Neuronal stem cell (in vitro differentiated cells): ENCODE measurements at regions not wholly inside any gene's neighbourhood (a gene's known extent, or its start where the extent isn't known, plus 50 kb on each side); places are given as distances from the start of the nearest gene placed in this dataset.

Source experiments
- DNase-seq: peaks from one replicate; pipeline ENCODE4 v3.0.0-alpha.2; 2013; ENCODE audit warnings: low spot score
- H2AFZ ChIP-seq: one replicate; pipeline ENCODE4 v1.6.1; 2013; ENCODE audit warnings: mild to moderate bottlenecking, low read length, inconsistent platforms
- H2AK5ac ChIP-seq: 2 replicates; pipeline ENCODE4 v1.6.1; 2013; ENCODE audit warnings: low read depth, mild to moderate bottlenecking, inconsistent platforms, low read length, moderate library complexity, mixed read lengths
- H2BK120ac ChIP-seq: 2 replicates; pipeline ENCODE4 v1.6.1; 2013; ENCODE audit warnings: low read depth, mild to moderate bottlenecking, inconsistent platforms, low read length, moderate library complexity, mixed read lengths
- H2BK12ac ChIP-seq: one replicate; pipeline ENCODE4 v1.6.1; 2013; ENCODE audit warnings: low read length, inconsistent platforms
- H2BK15ac ChIP-seq: 2 replicates; pipeline ENCODE4 v1.6.1; 2013; ENCODE audit warnings: mild to moderate bottlenecking, low read length, inconsistent platforms, mixed read lengths
- H2BK5ac ChIP-seq: one replicate; pipeline ENCODE4 v1.6.1; 2013; ENCODE audit warnings: inconsistent platforms, mild to moderate bottlenecking, low read length, moderate library complexity
- H3K14ac ChIP-seq: one replicate; pipeline ENCODE4 v1.6.1; 2013; ENCODE audit warnings: low read length, inconsistent platforms
- H3K18ac ChIP-seq: 2 replicates; pipeline ENCODE4 v1.6.1; 2013; ENCODE audit warnings: low read length, inconsistent platforms
- H3K23ac ChIP-seq: 2 replicates; pipeline ENCODE4 v1.6.1; 2013; ENCODE audit warnings: low read depth, mild to moderate bottlenecking, mixed read lengths, low read length, inconsistent platforms; ENCODE audit not compliant: poor library complexity
- H3K27ac ChIP-seq: replicated peaks from 3 replicates; pipeline ENCODE4 v1.5.1; 2013; ENCODE audit warnings: low read length, inconsistent platforms
- H3K27me3 ChIP-seq, 3 experiments: 2 replicates each; pipeline ENCODE4 v1.6.1; 2013; ENCODE audit warnings: low read length in 3 of 3, mild to moderate bottlenecking in 2 of 3, inconsistent platforms in 1 of 3, low read depth in 1 of 3, mixed read lengths in 1 of 3, moderate library complexity in 1 of 3; ENCODE audit not compliant: control insufficient read depth in 3 of 3, insufficient read depth in 3 of 3
- H3K36me3 ChIP-seq, 2 donors: replicated peaks in 1 of 2; 2 replicates each; pipeline ENCODE4 v1.6.1; 2013; ENCODE audit warnings: low read length in 2 of 2; ENCODE audit not compliant: control insufficient read depth in 2 of 2, insufficient read depth in 2 of 2
- H3K4ac ChIP-seq: 2 replicates; pipeline ENCODE4 v1.6.1; 2013; ENCODE audit warnings: inconsistent platforms, mild to moderate bottlenecking, low read length, moderate library complexity
- H3K4me1 ChIP-seq, 2 donors: 1 replicate in 1 of 2; 2 replicates in 1 of 2; pipeline ENCODE4 v1.6.1; 2013; ENCODE audit warnings: low read length in 2 of 2, low read depth in 1 of 2; ENCODE audit not compliant: control insufficient read depth in 2 of 2, insufficient read depth in 1 of 2
- H3K4me2 ChIP-seq: one replicate; pipeline ENCODE4 v1.6.1; 2013; ENCODE audit warnings: mild to moderate bottlenecking, low read length, inconsistent platforms; ENCODE audit not compliant: insufficient read depth, poor library complexity, severe bottlenecking
- H3K4me3 ChIP-seq, 2 donors: 2 replicates each; pipeline ENCODE4 v1.5.1; 2013; ENCODE audit warnings: low read length in 2 of 2, mild to moderate bottlenecking in 2 of 2, inconsistent platforms in 1 of 2, moderate library complexity in 1 of 2
- H3K79me1 ChIP-seq: one replicate; pipeline ENCODE4 v1.6.1; 2013; ENCODE audit warnings: low read depth, mild to moderate bottlenecking, inconsistent platforms, low read length, moderate library complexity
- H3K9ac ChIP-seq: one replicate; pipeline ENCODE4 v1.6.1; 2013; ENCODE audit warnings: mild to moderate bottlenecking, low read depth, low read length, inconsistent platforms; ENCODE audit not compliant: poor library complexity
- H3K9me3 ChIP-seq, 2 donors: replicated peaks in 1 of 2; 2 replicates each; pipeline versions ENCODE3 to v1.6.1; 2013; ENCODE audit warnings: low read length in 2 of 2, mild to moderate bottlenecking in 2 of 2, inconsistent platforms in 1 of 2, low read depth in 1 of 2, mixed read lengths in 1 of 2, moderate library complexity in 1 of 2; ENCODE audit not compliant: control insufficient read depth in 2 of 2, insufficient read depth in 1 of 2
- H4K8ac ChIP-seq: one replicate; pipeline ENCODE4 v1.6.1; 2013; ENCODE audit warnings: low read depth, mild to moderate bottlenecking, inconsistent platforms, low read length, moderate library complexity
- H4K91ac ChIP-seq: one replicate; pipeline ENCODE4 v1.6.1; 2013; ENCODE audit warnings: low read length, low read depth, mild to moderate bottlenecking, inconsistent platforms; ENCODE audit not compliant: poor library complexity
- WGBS, 2 donors: extraction: QIAGEN DNeasy Blood & Tissue Kit; methylation state at CpG; one replicate each; pipeline ENCODE4 v1.1.7; 2013; ENCODE audit warnings: missing lambda C conversion rate in 2 of 2, mixed read lengths in 1 of 2; ENCODE audit not compliant: insufficient read length in 2 of 2, insufficient replicate concordance in 1 of 2; ENCODE audit errors: extremely low coverage in 2 of 2; 5-methylcytosine and 5-hydroxymethylcytosine counted together

DNA sequence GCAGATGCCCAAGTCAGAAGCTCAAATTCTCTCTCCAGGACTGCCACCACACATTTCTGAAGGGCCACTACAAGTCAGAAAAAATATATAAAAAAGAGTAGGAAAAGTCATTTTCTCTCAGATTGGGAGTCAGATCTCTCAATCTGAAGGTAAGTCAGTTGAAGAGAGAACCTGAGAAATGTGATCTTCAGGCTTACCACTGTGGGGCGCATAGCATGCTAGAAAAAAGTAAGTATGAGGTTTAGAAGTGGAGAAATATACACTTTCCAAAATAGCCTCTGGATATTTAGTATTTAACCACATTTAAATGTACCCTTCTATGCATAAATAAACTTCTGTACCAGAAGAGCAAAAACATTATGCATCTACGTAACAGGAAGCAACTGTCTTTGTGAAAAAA lies 800.7 kb upstream of the CTNND2 start:
- H3K27ac ChIP-seq = no peak overlapping the region
- no peak overlapping the region for H3K4ac ChIP-seq
- no CpG with 5 or more reads among the region's 2 CpGs for WGBS, 2 donors

DNA sequence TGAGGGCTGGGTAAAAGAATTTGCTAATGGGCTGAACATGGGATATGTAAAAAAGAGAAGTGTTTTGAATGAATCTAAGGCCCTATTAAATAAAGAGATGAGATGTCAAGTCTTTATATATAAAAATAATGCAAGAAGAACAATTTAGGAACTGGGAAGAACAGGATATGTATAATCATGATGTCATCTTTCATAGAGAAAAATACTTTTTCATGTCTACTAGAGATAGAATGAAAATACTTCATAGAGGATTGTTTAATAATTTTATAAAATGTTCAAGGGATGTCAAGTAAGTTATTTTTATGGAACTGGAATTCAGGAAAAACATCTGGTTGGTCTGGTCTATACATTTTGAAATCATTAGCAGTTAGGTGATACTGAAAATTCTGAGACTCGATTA lies 799.0 kb upstream of the CTNND2 start:
- H3K18ac ChIP-seq = no peak overlapping the region
- H3K27ac ChIP-seq = no peak overlapping the region
- H4K8ac ChIP-seq = no peak overlapping the region
- no peaks in the 10 kb centered on the region for H3K9me3 ChIP-seq
- H2BK5ac ChIP-seq = no peak overlapping the region
- H4K91ac ChIP-seq = no peak overlapping the region
- H3K36me3 ChIP-seq = no peaks in the 10 kb centered on the region
- no peak overlapping the region for H3K4me3 ChIP-seq
- H2AK5ac ChIP-seq = no peak overlapping the region
- H3K9ac ChIP-seq = no peak overlapping the region
- no peak overlapping the region for H3K4me2 ChIP-seq
- H2AFZ ChIP-seq = no peak overlapping the region
- H2BK15ac ChIP-seq = no peak overlapping the region
- no peak overlapping the region for H3K23ac ChIP-seq
- no peaks in the 10 kb centered on the region for H3K27me3 ChIP-seq
- no peak overlapping the region for H2BK120ac ChIP-seq
- WGBS, 2 donors = no CpG with 5 or more reads among the region's 1 CpG
- no peak overlapping the region for H2BK12ac ChIP-seq
- H3K14ac ChIP-seq = no peak overlapping the region
- no peaks in the 10 kb centered on the region for H3K79me1 ChIP-seq
- no peak for DNase-seq
- H3K4ac ChIP-seq = no peak overlapping the region
- H3K4me1 ChIP-seq = no peaks in the 10 kb centered on the region

More for the DNA sequence above, 800.7 kb upstream of the CTNND2 start:
- H2BK12ac ChIP-seq = no peak overlapping the region
- no peak for DNase-seq
- H3K4me2 ChIP-seq = no peak overlapping the region
- no peak overlapping the region for H3K4me3 ChIP-seq
- H2BK5ac ChIP-seq = no peak overlapping the region
- no peaks in the 10 kb centered on the region for H3K9me3 ChIP-seq
- H4K91ac ChIP-seq = no peak overlapping the region
- H3K18ac ChIP-seq = no peak overlapping the region
- H3K27me3 ChIP-seq = no peaks in the 10 kb centered on the region
- H3K9ac ChIP-seq = no peak overlapping the region
- no peaks in the 10 kb centered on the region for H3K36me3 ChIP-seq
- no peaks in the 10 kb centered on the region for H3K4me1 ChIP-seq
- H3K79me1 ChIP-seq = no peaks in the 10 kb centered on the region
- H3K14ac ChIP-seq = no peak overlapping the region
- H2BK120ac ChIP-seq = no peak overlapping the region
- H2AFZ ChIP-seq = no peak overlapping the region
- H2BK15ac ChIP-seq = no peak overlapping the region
- no peak overlapping the region for H3K23ac ChIP-seq
- no peak overlapping the region for H4K8ac ChIP-seq
- no peak overlapping the region for H2AK5ac ChIP-seq

DNA sequence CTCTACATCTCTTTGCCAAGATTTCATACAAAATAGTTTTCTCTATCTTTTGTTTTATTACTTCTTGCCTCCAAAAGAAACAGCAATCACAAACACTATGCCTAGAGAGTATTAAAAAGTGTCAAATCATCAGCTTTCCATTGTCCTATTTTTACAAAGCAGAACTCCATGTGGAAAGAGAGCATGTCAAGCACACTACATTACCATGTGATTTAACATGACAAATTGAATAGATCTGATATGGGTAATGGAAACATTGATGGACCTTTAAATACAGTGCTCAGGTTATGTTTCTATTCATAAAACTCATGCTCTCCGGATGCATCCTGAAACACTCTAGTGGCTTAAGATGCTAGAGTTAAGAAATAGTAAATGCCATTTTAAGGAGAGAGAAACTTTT lies 791.4 kb upstream of the CTNND2 start:
- no peak overlapping the region for H2AFZ ChIP-seq
- H3K27ac ChIP-seq = no peak overlapping the region
- no peak overlapping the region for H3K4me2 ChIP-seq
- H3K9ac ChIP-seq = no peak overlapping the region
- H4K8ac ChIP-seq = no peak overlapping the region
- no peak overlapping the region for H4K91ac ChIP-seq
- H3K79me1 ChIP-seq = no peaks in the 10 kb centered on the region
- no peak overlapping the region for H3K23ac ChIP-seq
- no peak overlapping the region for H3K14ac ChIP-seq
- WGBS, 2 donors = no CpG with 5 or more reads among the region's 1 CpG
- no peak overlapping the region for H2AK5ac ChIP-seq
- no peak overlapping the region for H3K4me3 ChIP-seq
- H3K18ac ChIP-seq = no peak overlapping the region
- peaks cover 0 to 1% of the 10 kb centered on the region in 2 donors for H3K4me1 ChIP-seq
- H2BK120ac ChIP-seq = no peak overlapping the region
- no peak for DNase-seq
- H2BK15ac ChIP-seq = no peak overlapping the region
- no peaks in the 10 kb centered on the region for H3K9me3 ChIP-seq
- H3K27me3 ChIP-seq = no peaks in the 10 kb centered on the region
- no peak overlapping the region for H2BK12ac ChIP-seq
- no peak overlapping the region for H2BK5ac ChIP-seq
- H3K36me3 ChIP-seq = no peaks in the 10 kb centered on the region
- H3K4ac ChIP-seq = no peak overlapping the region

DNA sequence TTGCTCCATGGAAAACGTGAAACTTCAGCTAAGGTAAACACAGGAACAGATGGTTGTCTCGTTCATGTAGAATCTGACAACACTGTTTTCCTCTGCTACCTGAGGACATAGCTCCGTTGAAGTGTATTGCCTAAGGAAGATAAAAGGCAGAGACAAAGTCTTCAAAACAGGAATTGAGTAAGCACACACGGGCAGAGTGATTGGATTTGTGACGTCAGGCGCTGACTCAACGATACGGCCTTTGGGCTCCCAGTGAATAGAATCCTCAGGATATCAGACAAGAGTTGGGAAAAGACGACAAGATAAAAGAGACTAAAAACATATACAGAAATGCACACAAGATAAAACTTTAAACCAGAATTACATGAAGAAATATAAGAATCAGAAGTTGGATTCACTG lies 787.1 kb upstream of the CTNND2 start:
- Histone ChIP-seq H2AK5ac (no peak overlapping the region), H3K4ac (no peak overlapping the region), H4K91ac (no peak overlapping the region), H3K4me2 (no peak overlapping the region), H3K14ac (no peak overlapping the region), H2BK120ac (no peak overlapping the region), H3K4me3 (no peak overlapping the region), H4K8ac (no peak overlapping the region), H3K9ac (no peak overlapping the region), H2AFZ (no peak overlapping the region), H3K18ac (no peak overlapping the region), H2BK5ac (no peak overlapping the region), H2BK15ac (no peak overlapping the region), H3K23ac (no peak overlapping the region), H3K27ac (no peak overlapping the region), H3K36me3 (no peaks in the 10 kb centered on the region), H3K79me1 (no peaks in the 10 kb centered on the region), H3K4me1 (peaks cover 0 to 3% of the 10 kb centered on the region in 2 donors), H3K27me3 (no peaks in the 10 kb centered on the region), H3K9me3 (no peaks in the 10 kb centered on the region), H2BK12ac (no peak overlapping the region)
- DNase-seq = no peak
- WGBS, 2 donors = no CpG with 5 or more reads among the region's 9 CpGs
